ENCODE measurements at regions not wholly inside any gene's neighbourhood (a gene's known extent, or its start where the extent isn't known, plus 50 kb on each side); places are given as distances from the start of the nearest gene placed in this dataset.

DNA sequence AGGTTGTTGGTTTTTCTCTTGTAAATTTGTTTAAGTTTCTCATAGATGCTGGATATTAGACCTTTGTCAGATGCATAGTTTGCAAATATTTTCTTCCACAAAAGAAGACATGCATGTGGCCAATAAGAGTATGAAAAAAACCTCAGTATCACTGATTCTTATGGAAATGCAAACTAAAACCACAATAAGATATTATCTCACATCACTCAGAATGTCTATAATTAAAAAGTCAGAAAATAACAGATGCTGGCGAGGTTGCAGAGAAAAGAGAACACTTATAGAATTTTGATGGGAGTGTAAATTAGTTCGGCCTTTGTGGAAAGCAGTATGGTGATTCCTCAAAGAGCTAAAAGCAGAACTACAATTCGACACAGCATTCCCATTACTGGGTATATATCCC, 1355.6 kb downstream of the FAM133A start:
- TF ChIP-seq, protein P1, sequence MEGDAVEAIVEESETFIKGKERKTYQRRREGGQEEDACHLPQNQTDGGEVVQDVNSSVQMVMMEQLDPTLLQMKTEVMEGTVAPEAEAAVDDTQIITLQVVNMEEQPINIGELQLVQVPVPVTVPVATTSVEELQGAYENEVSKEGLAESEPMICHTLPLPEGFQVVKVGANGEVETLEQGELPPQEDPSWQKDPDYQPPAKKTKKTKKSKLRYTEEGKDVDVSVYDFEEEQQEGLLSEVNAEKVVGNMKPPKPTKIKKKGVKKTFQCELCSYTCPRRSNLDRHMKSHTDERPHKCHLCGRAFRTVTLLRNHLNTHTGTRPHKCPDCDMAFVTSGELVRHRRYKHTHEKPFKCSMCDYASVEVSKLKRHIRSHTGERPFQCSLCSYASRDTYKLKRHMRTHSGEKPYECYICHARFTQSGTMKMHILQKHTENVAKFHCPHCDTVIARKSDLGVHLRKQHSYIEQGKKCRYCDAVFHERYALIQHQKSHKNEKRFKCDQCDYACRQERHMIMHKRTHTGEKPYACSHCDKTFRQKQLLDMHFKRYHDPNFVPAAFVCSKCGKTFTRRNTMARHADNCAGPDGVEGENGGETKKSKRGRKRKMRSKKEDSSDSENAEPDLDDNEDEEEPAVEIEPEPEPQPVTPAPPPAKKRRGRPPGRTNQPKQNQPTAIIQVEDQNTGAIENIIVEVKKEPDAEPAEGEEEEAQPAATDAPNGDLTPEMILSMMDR (IDR thresholded peaks at IDR 0.05): no peak
- no peak for TF ChIP-seq POLR2A (IDR thresholded peaks at IDR 0.05)
